ENCODE measurements at regions not wholly inside any gene's neighbourhood (a gene's known extent, or its start where the extent isn't known, plus 50 kb on each side); places are given as distances from the start of the nearest gene placed in this dataset.

- peaks cover 0 to 5% of the 10 kb centered on the region in 2 donors for H3K4me1 ChIP-seq
- intact Hi-C loops (cut with DNase I): no loop called here
- TF ChIP-seq CTCF (IDR thresholded peaks at IDR 0.05): no peak
- DNase-seq (peak in 1 of 4 donors; percentile 55), ATAC-seq (peak; percentile 66)
- H3K27ac ChIP-seq: no peak overlapping the region
- H3K9me3 ChIP-seq: no peaks in the 10 kb centered on the region
- no peak overlapping the region for H3K4me3 ChIP-seq
- no peaks in the 10 kb centered on the region for H3K36me3 ChIP-seq
- H3K27me3 ChIP-seq: no peaks in the 10 kb centered on the region
Observed at GRCh38 chr20:6692566-6693173, 74.8 kb upstream of the BMP2 start.

GRCh38 chr20:6691516-6691915, 76.0 kb upstream of the BMP2 start:
- TF ChIP-seq CTCF (IDR thresholded peaks at IDR 0.05): no peak
- H3K27ac ChIP-seq: no peak overlapping the region

GRCh38 chr20:6689339-6689973, 78.0 kb upstream of the BMP2 start:
- TF ChIP-seq CTCF (IDR thresholded peaks at IDR 0.05): no peak
- Histone ChIP-seq H3K27ac (no peak overlapping the region), H3K27me3 (no peaks in the 10 kb centered on the region), H3K9me3 (no peaks in the 10 kb centered on the region), H3K36me3 (no peaks in the 10 kb centered on the region), H3K4me3 (no peak overlapping the region), H3K4me1 (peaks cover 0 to 5% of the 10 kb centered on the region in 2 donors)
- DNase-seq (no peak), ATAC-seq (no peak)
- intact Hi-C loops (cut with DNase I): no loop called here

More at GRCh38 chr20:6691516-6691915, 76.0 kb upstream of the BMP2 start:
- no peak for DNase-seq
- intact Hi-C loops (cut with DNase I): no loop called here
- H3K27me3 ChIP-seq: no peaks in the 10 kb centered on the region
- ATAC-seq: no peak
- H3K9me3 ChIP-seq: no peaks in the 10 kb centered on the region
- no peaks in the 10 kb centered on the region for H3K36me3 ChIP-seq
- peaks cover 0 to 5% of the 10 kb centered on the region in 2 donors for H3K4me1 ChIP-seq
- H3K4me3 ChIP-seq: no peak overlapping the region

GRCh38 chr20:6686171-6686570, 81.3 kb upstream of the BMP2 start:
- H3K27me3 ChIP-seq: no peaks in the 10 kb centered on the region
- no peaks in the 10 kb centered on the region for H3K9me3 ChIP-seq
- no peaks in the 10 kb centered on the region for H3K4me1 ChIP-seq
- no peak overlapping the region for H3K27ac ChIP-seq
- H3K36me3 ChIP-seq: no peaks in the 10 kb centered on the region
- TF ChIP-seq CTCF (IDR thresholded peaks at IDR 0.05): no peak
- DNase-seq (no peak), ATAC-seq (no peak)
- no peak overlapping the region for H3K4me3 ChIP-seq
- intact Hi-C loops (cut with DNase I): no loop called here

GRCh38 chr20:6685626-6686025, 81.9 kb upstream of the BMP2 start:
- Histone ChIP-seq H3K4me3 (no peak overlapping the region), H3K27me3 (no peaks in the 10 kb centered on the region), H3K9me3 (no peaks in the 10 kb centered on the region), H3K36me3 (no peaks in the 10 kb centered on the region), H3K4me1 (no peaks in the 10 kb centered on the region), H3K27ac (no peak overlapping the region)
- no peak for TF ChIP-seq CTCF (IDR thresholded peaks at IDR 0.05)
- intact Hi-C loops (cut with DNase I): no loop called here
- no peak for ATAC-seq
- no peak for DNase-seq

Data from left lung (tissue), 4 donors.